Lower leg skin (tissue), 4 donors: ENCODE measurements at regions not wholly inside any gene's neighbourhood (a gene's known extent, or its start where the extent isn't known, plus 50 kb on each side); places are given as distances from the start of the nearest gene placed in this dataset.

ENCODE experiments used
- DNase-seq, 2 donors: peaks; one replicate each; pipeline ENCODE4 v3.0.0-alpha.2; 2019; ENCODE audit warnings: low spot score in 2 of 2
- H3K4me3 ChIP-seq: fragments of 200-600 bp; sonication (generic); 2 replicates; pipeline ENCODE4 v1.5.1; 2017; ENCODE audit warnings: mild to moderate bottlenecking, low read depth; ENCODE audit not compliant: poor library complexity, severe bottlenecking
- POLR2A ChIP-seq, 2 donors: fragments of 450-650 bp; IDR thresholded peaks; one replicate each; pipeline ENCODE4 v1.6.1; 2016 to 2017; ENCODE audit warnings: antibody characterized with exemption in 2 of 2, mild to moderate bottlenecking in 1 of 2, moderate library complexity in 1 of 2
- WGBS, 2 donors: methylation state at CpG; one replicate each; pipeline ENCODE4 v1.1.5; 2018; 5-methylcytosine and 5-hydroxymethylcytosine counted together
- intact Hi-C: fragments of 100-400 bp; cut with DNase I; formaldehyde crosslinking; loops from one replicate; pipeline ENCODE4 v1.15.0; 2023; ENCODE audit warnings: low total_unique reads
- TF ChIP-seq, protein P1 (sequence below), 3 donors: fragments of 450-650 bp; IDR thresholded peaks; one replicate each; pipeline ENCODE4 v1.5.1; 2016; ENCODE audit warnings: antibody characterized with exemption in 3 of 3, mild to moderate bottlenecking in 3 of 3, moderate library complexity in 2 of 3

DNA sequence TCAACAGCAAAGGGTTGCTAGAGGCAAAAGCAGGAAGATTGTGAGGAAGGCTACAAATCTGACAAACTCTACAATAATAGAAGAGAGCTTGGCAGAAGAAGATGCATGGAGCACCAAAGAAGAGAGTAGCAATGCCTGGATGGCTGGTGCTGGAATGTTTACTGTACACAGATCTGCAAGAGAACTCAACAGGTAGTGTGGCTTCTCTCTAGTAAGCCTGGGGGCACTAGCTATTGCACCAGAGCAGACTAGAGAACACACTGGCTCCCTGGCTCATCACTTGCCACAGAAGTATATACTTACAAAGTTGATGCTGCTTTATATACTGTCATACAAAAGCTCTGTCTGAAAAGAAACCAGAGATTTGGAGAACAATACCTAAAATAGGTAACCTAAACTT lies 475.0 kb upstream of the NCAM2 start:
- no peak for DNase-seq
- H3K4me3 ChIP-seq: no peak overlapping the region
- TF ChIP-seq, protein P1, sequence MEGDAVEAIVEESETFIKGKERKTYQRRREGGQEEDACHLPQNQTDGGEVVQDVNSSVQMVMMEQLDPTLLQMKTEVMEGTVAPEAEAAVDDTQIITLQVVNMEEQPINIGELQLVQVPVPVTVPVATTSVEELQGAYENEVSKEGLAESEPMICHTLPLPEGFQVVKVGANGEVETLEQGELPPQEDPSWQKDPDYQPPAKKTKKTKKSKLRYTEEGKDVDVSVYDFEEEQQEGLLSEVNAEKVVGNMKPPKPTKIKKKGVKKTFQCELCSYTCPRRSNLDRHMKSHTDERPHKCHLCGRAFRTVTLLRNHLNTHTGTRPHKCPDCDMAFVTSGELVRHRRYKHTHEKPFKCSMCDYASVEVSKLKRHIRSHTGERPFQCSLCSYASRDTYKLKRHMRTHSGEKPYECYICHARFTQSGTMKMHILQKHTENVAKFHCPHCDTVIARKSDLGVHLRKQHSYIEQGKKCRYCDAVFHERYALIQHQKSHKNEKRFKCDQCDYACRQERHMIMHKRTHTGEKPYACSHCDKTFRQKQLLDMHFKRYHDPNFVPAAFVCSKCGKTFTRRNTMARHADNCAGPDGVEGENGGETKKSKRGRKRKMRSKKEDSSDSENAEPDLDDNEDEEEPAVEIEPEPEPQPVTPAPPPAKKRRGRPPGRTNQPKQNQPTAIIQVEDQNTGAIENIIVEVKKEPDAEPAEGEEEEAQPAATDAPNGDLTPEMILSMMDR (IDR thresholded peaks at IDR 0.05): no peak
- no peak for TF ChIP-seq POLR2A (IDR thresholded peaks at IDR 0.05)
- intact Hi-C loops: no loop called here

DNA sequence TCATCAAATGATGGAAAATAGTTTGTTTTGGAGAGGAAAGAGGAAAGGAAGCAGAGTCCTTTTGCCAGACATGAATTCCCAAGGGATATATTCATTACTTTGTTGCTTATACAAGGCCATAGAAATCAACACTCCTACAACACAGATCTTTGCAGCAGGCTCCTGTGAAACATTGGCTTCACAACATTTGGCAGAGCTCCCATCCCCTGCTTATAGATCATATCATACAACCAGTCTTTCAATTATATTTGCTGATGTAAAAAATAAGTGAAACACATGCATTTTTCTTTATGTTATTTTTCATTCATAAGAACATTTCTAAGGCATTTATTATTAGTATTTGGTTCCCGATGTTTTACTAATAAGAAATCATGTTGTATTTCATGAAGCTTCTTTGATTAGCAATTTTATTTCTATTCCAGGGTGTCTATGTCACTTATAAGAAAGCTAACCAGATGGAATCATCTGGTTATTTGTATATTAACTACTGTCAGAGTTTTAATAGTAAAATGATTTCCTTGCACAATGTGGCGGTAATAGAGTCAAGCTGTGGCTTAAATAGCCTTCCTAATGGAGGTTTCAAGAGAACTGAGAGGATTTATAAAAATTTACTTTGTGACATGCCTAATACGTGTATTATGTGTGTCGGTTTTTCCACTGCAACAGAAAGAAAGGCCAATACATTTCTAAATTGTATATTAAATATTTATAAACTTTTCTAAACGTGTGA lies 470.3 kb upstream of the NCAM2 start:
- no peak for DNase-seq
- no peak overlapping the region for H3K4me3 ChIP-seq
- TF ChIP-seq, protein P1 (IDR thresholded peaks at IDR 0.05): no peak
- TF ChIP-seq POLR2A (IDR thresholded peaks at IDR 0.05): no peak
- 60 to 70% methylated on average over 5 of the region's 5 CpGs for WGBS, 2 donors
- intact Hi-C loops: no loop called here

DNA sequence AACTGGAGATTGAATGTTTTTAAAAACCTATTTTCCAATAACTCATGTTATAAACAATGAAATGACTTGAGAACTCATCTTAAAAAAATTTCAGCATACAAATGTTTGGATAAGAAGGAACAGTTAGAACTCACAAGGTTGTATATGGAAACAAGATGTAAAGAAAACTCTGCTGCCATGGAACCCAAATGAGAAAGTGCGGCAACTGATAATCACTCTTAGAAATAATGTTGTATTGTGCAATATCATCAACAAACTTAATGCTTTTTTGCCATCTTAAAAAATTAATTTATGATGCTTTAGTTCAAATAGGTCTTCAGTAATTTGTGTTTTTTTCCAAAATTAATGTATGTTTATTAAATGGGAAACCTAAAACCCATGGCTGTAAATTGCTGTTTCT lies 461.1 kb upstream of the NCAM2 start:
- intact Hi-C loops: no loop called here
- 97 to 98% methylated on average over 1 of the region's 1 CpG for WGBS, 2 donors
- no peak for DNase-seq
- TF ChIP-seq POLR2A (IDR thresholded peaks at IDR 0.05): no peak
- TF ChIP-seq, protein P1 (IDR thresholded peaks at IDR 0.05): no peak
- H3K4me3 ChIP-seq: no peak overlapping the region

DNA sequence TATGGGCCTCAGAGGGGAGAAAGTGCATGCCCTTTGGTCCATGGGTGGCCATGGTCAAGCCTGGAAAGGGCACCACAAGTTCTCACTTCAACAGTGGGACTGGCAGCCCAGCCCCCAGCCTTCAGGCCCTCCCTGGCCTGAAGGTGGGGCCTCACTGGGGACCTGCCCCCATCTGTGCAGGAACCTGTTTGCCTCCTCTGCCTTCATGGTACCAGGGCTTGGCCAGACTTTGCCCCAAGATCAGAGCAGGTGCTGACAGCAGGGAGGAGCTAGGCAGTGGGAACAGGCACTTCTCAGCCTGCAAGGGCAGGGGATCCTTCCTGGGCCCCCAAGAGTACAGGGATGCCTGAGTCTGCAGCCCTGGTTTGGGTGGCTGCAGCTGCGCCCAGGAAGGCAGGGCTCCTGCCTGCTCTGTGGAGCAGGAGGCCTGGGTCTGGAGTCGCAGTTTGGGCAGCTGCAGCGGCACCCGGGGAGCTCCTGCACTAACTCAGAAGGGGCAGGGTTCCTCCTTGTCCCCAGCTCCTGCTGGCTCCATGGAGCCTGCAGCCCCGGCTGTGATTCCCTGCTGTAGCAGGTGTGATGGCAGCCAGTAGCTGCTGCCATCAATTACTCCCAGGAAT lies 460.1 kb upstream of the NCAM2 start:
- TF ChIP-seq, protein P1 (IDR thresholded peaks at IDR 0.05): no peak
- TF ChIP-seq POLR2A (IDR thresholded peaks at IDR 0.05): no peak
- intact Hi-C loops: no loop called here

DNA sequence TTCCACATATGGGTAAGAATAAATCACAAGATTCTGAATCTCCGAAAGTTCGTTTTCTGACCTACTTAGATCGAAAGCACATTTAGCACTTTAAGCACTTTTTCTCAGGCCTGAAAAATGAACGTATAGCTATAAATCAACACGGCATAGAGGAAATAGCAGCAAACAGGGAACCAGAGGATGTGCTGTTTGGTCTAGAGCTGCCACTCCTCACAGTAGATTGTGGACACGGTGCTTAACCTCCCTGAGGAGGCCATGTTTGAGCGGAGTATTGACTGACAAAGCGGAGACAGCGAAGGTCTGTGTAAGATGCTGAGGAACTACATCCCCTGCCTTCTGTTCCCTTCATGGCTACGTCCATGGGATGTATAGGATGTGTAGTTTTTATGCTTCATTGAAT lies 452.8 kb upstream of the NCAM2 start:
- TF ChIP-seq POLR2A (IDR thresholded peaks at IDR 0.05): no peak
- TF ChIP-seq, protein P1 (IDR thresholded peaks at IDR 0.05): no peak
- no peak overlapping the region for H3K4me3 ChIP-seq
- DNase-seq: no peak
- 85 to 90% methylated on average over 10 of the region's 10 CpGs for WGBS, 2 donors
- intact Hi-C loops: no loop called here

More for the DNA sequence above, 460.1 kb upstream of the NCAM2 start:
- H3K4me3 ChIP-seq: no peak overlapping the region
- 97 to 98% methylated on average over 4 to 5 of the region's 5 CpGs for WGBS, 2 donors
- DNase-seq: no peak
